SK-N-SH (cell line): ENCODE measurements at regions not wholly inside any gene's neighbourhood (a gene's known extent, or its start where the extent isn't known, plus 50 kb on each side); places are given as distances from the start of the nearest gene placed in this dataset.

Experiments
- EZH2phosphoT487 ChIP-seq: fragments of 200-600 bp; sonication (generic); IDR thresholded peaks from 2 replicates; pipeline ENCODE4 v1.6.1; 2017; ENCODE audit warnings: low read depth, mixed run types, mild to moderate bottlenecking, antibody characterized with exemption, moderate library complexity, borderline replicate concordance
- TF ChIP-seq, protein P1 (sequence below): fragments of 200-600 bp; sonication (generic); IDR thresholded peaks from 2 replicates; pipeline ENCODE4 v1.6.1; 2017; ENCODE audit warnings: antibody characterized with exemption, mild to moderate bottlenecking, moderate library complexity

DNA sequence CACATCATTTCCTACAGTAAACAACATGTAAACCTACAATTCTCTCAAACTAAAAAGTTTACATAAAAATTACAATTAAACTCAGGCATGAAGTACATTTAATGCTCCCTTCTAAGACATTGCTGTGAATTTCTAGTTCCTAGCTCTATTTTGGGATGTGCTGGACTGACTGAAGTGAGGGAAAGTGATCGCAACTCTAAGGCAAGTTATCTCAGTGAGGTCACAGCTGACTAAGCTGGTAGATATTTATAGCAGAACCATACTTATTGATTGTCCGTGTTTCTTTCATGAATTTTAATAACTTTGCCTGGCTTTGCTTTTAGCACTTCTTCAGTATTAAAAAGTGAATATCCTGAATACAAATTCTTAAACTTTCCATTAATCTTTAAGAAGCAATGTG, 570.4 kb upstream of the GALNTL6 start:
- TF ChIP-seq, protein P1, sequence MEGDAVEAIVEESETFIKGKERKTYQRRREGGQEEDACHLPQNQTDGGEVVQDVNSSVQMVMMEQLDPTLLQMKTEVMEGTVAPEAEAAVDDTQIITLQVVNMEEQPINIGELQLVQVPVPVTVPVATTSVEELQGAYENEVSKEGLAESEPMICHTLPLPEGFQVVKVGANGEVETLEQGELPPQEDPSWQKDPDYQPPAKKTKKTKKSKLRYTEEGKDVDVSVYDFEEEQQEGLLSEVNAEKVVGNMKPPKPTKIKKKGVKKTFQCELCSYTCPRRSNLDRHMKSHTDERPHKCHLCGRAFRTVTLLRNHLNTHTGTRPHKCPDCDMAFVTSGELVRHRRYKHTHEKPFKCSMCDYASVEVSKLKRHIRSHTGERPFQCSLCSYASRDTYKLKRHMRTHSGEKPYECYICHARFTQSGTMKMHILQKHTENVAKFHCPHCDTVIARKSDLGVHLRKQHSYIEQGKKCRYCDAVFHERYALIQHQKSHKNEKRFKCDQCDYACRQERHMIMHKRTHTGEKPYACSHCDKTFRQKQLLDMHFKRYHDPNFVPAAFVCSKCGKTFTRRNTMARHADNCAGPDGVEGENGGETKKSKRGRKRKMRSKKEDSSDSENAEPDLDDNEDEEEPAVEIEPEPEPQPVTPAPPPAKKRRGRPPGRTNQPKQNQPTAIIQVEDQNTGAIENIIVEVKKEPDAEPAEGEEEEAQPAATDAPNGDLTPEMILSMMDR: no peak
- TF ChIP-seq EZH2phosphoT487: no peak
